ENCODE measurements at regions not wholly inside any gene's neighbourhood (a gene's known extent, or its start where the extent isn't known, plus 50 kb on each side); places are given as distances from the start of the nearest gene placed in this dataset.

DNA sequence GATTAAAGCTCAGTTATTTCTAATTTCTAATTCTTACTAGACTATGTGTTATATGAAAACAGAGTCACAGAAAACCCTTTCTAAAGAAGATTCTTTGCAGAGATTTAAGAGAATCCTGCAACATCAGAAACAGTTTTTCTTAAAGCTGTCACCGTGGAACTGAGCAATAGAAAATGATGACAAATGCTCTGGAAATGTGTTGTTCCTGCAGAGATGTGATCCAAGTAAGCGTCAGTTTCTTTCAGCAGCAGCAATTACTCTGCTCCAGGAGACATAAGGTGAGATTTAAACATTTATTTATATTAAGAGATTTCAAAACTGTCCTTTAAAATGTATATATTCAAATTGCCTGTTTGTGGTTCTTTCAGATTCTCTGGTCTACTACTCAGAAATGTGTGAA, 350.5 kb upstream of the NETO1 start:
- intact Hi-C loops (cut with micrococcal nuclease; ENCODE audit: unreplicated experiment) = no loop called here
- Histone ChIP-seq H3K9me3 (ENCODE audit: low read depth, low read length, poor library complexity, severe bottlenecking) (peaks cover 38% of the 10 kb centered on the region), H3K27me3 (replicated peaks; ENCODE audit: insufficient read depth, low read depth, low read length, poor library complexity) (no peaks in the 10 kb centered on the region), H3K4me3 (ENCODE audit: low read depth, low read length, poor library complexity, severe bottlenecking) (no peak overlapping the region), H3K36me3 (ENCODE audit: insufficient read depth, low read length, poor library complexity, severe bottlenecking) (no peaks in the 10 kb centered on the region), H3K4me1 (ENCODE audit: insufficient read depth, low read length, poor library complexity, severe bottlenecking) (no peaks in the 10 kb centered on the region), H3K27ac (ENCODE audit: low read depth, low read length, poor library complexity, severe bottlenecking) (no peak overlapping the region)
- TF ChIP-seq, protein P1, sequence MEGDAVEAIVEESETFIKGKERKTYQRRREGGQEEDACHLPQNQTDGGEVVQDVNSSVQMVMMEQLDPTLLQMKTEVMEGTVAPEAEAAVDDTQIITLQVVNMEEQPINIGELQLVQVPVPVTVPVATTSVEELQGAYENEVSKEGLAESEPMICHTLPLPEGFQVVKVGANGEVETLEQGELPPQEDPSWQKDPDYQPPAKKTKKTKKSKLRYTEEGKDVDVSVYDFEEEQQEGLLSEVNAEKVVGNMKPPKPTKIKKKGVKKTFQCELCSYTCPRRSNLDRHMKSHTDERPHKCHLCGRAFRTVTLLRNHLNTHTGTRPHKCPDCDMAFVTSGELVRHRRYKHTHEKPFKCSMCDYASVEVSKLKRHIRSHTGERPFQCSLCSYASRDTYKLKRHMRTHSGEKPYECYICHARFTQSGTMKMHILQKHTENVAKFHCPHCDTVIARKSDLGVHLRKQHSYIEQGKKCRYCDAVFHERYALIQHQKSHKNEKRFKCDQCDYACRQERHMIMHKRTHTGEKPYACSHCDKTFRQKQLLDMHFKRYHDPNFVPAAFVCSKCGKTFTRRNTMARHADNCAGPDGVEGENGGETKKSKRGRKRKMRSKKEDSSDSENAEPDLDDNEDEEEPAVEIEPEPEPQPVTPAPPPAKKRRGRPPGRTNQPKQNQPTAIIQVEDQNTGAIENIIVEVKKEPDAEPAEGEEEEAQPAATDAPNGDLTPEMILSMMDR (conservative IDR thresholded peaks at IDR 0.05; ENCODE audit: low read depth, low read length) = no peak
- no peak for TF ChIP-seq EZH2 (IDR thresholded peaks at IDR 0.05; ENCODE audit: borderline replicate concordance, low read depth, low read length, poor library complexity, severe bottlenecking)
- ChIA-PET CTCF (no interaction called here), POLR2A (ENCODE audit: low non-redundant PET) (no interaction called here)
- DNase-seq (ENCODE audit: low spot score) = no peak
- no TSS peak for BruUV-seq (replicated peaks)

DNA sequence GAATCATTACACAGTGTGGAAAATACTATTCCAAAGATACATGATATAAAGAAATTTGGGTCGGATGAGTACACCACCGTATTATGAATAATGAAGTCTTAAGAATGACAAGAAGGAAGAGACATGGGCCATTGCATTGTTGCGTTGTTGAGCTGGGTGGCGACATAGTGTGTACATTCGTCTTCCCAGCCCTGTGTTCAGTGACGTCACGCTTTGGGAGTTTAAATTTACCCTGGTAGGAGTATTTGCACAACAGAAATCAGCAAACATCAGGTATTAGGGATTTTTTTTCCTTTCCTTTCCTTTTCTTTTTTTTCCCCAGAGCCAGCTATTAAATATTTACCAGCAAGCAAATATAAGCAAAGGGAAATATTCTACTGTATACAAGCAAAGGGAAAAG, 347.2 kb upstream of the NETO1 start:
- intact Hi-C loops (cut with micrococcal nuclease; ENCODE audit: unreplicated experiment) = no loop called here
- no peaks in the 10 kb centered on the region for H3K4me1 ChIP-seq (ENCODE audit: insufficient read depth, low read length, poor library complexity, severe bottlenecking)
- no peaks in the 10 kb centered on the region for H3K36me3 ChIP-seq (ENCODE audit: insufficient read depth, low read length, poor library complexity, severe bottlenecking)
- H3K9me3 ChIP-seq (ENCODE audit: low read depth, low read length, poor library complexity, severe bottlenecking) = peaks cover 18% of the 10 kb centered on the region
- TF ChIP-seq, protein P1 (conservative IDR thresholded peaks at IDR 0.05; ENCODE audit: low read depth, low read length) = no peak
- no peak for TF ChIP-seq EZH2 (IDR thresholded peaks at IDR 0.05; ENCODE audit: borderline replicate concordance, low read depth, low read length, poor library complexity, severe bottlenecking)
- ChIA-PET POLR2A (ENCODE audit: low non-redundant PET) (no interaction called here), CTCF (no interaction called here)
- no peak overlapping the region for H3K27ac ChIP-seq (ENCODE audit: low read depth, low read length, poor library complexity, severe bottlenecking)
- BruUV-seq (replicated peaks) = no TSS peak
- no peak overlapping the region for H3K4me3 ChIP-seq (ENCODE audit: low read depth, low read length, poor library complexity, severe bottlenecking)
- no peak for DNase-seq (ENCODE audit: low spot score)
- no peaks in the 10 kb centered on the region for H3K27me3 ChIP-seq (replicated peaks; ENCODE audit: insufficient read depth, low read depth, low read length, poor library complexity)

DNA sequence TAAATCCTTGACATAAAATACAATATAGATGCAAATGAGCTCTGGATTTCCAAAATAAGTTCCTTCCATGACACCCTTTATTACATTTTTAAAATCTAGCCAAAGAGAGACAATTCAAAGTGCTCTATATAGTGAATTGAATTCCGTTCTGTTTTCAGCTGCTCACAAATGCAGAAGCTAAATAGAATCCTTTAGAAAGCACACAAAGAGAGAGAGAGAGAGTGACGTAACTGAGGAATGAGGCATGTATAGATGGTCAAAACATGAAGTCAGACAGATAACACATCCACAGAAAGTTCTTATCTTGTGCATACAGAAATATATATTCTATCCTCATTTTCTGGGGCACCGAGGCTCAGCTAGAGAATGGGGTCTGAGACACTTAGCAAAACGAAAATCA, 344.7 kb upstream of the NETO1 start:
- TF ChIP-seq, protein P1 (conservative IDR thresholded peaks at IDR 0.05; ENCODE audit: low read depth, low read length) = no peak
- no peak for TF ChIP-seq EZH2 (IDR thresholded peaks at IDR 0.05; ENCODE audit: borderline replicate concordance, low read depth, low read length, poor library complexity, severe bottlenecking)
- Histone ChIP-seq H3K4me3 (ENCODE audit: low read depth, low read length, poor library complexity, severe bottlenecking) (no peak overlapping the region), H3K27ac (ENCODE audit: low read depth, low read length, poor library complexity, severe bottlenecking) (no peak overlapping the region), H3K4me1 (ENCODE audit: insufficient read depth, low read length, poor library complexity, severe bottlenecking) (no peaks in the 10 kb centered on the region), H3K9me3 (ENCODE audit: low read depth, low read length, poor library complexity, severe bottlenecking) (peaks cover 3% of the 10 kb centered on the region), H3K36me3 (ENCODE audit: insufficient read depth, low read length, poor library complexity, severe bottlenecking) (no peaks in the 10 kb centered on the region), H3K27me3 (replicated peaks; ENCODE audit: insufficient read depth, low read depth, low read length, poor library complexity) (no peaks in the 10 kb centered on the region)
- CTCF ChIA-PET = no interaction called here
- DNase-seq (ENCODE audit: low spot score) = no peak
- POLR2A ChIA-PET (ENCODE audit: low non-redundant PET) = no interaction called here
- no TSS peak for BruUV-seq (replicated peaks)
- intact Hi-C loops (cut with micrococcal nuclease; ENCODE audit: unreplicated experiment) = no loop called here

Measured in A673 (cell line).